ENCODE measurements at regions not wholly inside any gene's neighbourhood (a gene's known extent, or its start where the extent isn't known, plus 50 kb on each side); places are given as distances from the start of the nearest gene placed in this dataset.
"Not testable (repeated sequence)": the region's sequence is repeated elsewhere in the genome, so short reads cannot be mapped to it uniquely, and the experiment has no call there.

GRCh38 chr5:40276426-40277102 lies 403.2 kb upstream of the PTGER4 start:
- DNase-seq = no peak

GRCh38 chr5:40274568-40274967 lies 405.1 kb upstream of the PTGER4 start:
- no peak for DNase-seq

- DNase-seq = no peak
Observed at GRCh38 chr5:40273936-40274335, 405.8 kb upstream of the PTGER4 start.

- DNase-seq = no peak
Observed at GRCh38 chr5:40271476-40271875, 408.2 kb upstream of the PTGER4 start.

GRCh38 chr5:40270274-40270845 lies 409.4 kb upstream of the PTGER4 start:
- no peak for DNase-seq

GRCh38 chr5:40268088-40268487 lies 411.6 kb upstream of the PTGER4 start:
- DNase-seq = no peak

- no peak for DNase-seq
Observed at GRCh38 chr5:40266952-40267351, 412.8 kb upstream of the PTGER4 start.

GRCh38 chr5:40261984-40262383 lies 417.7 kb upstream of the PTGER4 start:
- DNase-seq = no peak

GRCh38 chr5:40260361-40260760 lies 419.4 kb upstream of the PTGER4 start:
- DNase-seq = no peak

GRCh38 chr5:40258222-40258621 lies 421.5 kb upstream of the PTGER4 start:
- no peak for DNase-seq

- DNase-seq = no peak
Observed at GRCh38 chr5:40240671-40241070, 439.0 kb upstream of the PTGER4 start.

- no peak for DNase-seq
Observed at GRCh38 chr5:40240111-40240510, 439.6 kb upstream of the PTGER4 start.

- no peak for DNase-seq
Observed at GRCh38 chr5:40238066-40238745, 441.5 kb upstream of the PTGER4 start.

GRCh38 chr5:40235471-40236400 lies 444.0 kb upstream of the PTGER4 start:
- no peak for DNase-seq

- DNase-seq = no peak
Observed at GRCh38 chr5:40233268-40233667, 446.4 kb upstream of the PTGER4 start.

GRCh38 chr5:40227931-40228330 lies 451.8 kb upstream of the PTGER4 start:
- DNase-seq = no peak

GRCh38 chr5:40227366-40227765 lies 452.3 kb upstream of the PTGER4 start:
- no peak for DNase-seq

GRCh38 chr5:40226906-40227305 lies 452.8 kb upstream of the PTGER4 start:
- no peak for DNase-seq

- DNase-seq = not testable (repeated sequence)
Observed at GRCh38 chr5:40225147-40225546, 454.6 kb upstream of the PTGER4 start.

- no peak for DNase-seq
Observed at GRCh38 chr5:40224421-40224820, 455.3 kb upstream of the PTGER4 start.

- no peak for DNase-seq
Observed at GRCh38 chr5:40223884-40224402, 455.8 kb upstream of the PTGER4 start.

- no peak for DNase-seq
Observed at GRCh38 chr5:40221796-40222195, 457.9 kb upstream of the PTGER4 start.

- no peak for DNase-seq
Observed at GRCh38 chr5:40221255-40221654, 458.5 kb upstream of the PTGER4 start.

All from midbrain (tissue), 1 donor.